Panc1 (cell line): ENCODE measurements at regions not wholly inside any gene's neighbourhood (a gene's known extent, or its start where the extent isn't known, plus 50 kb on each side); places are given as distances from the start of the nearest gene placed in this dataset.
"Not testable (repeated sequence)": the region's sequence is repeated elsewhere in the genome, so short reads cannot be mapped to it uniquely, and the experiment has no call there.

Experiments
- ATAC-seq: fragments of 200-7000 bp; cut with Tn5 transposase; 2 replicates; pipeline ENCODE4 v1.9.1; 2020; ENCODE audit warnings: mild to moderate bottlenecking, moderate library complexity
- BruUV-seq: library from RNA; stranded (reverse); fragments of 400-500 nt; replicated peaks from 2 replicates; lab custom pipeline; 2021; lab: Mats Ljungman, UMichigan
- CTCF ChIA-PET: fragments of 300-600 bp; sonication (Branson Sonifier 250); formaldehyde crosslinking; loops from one replicate; lab custom pipeline; 2022; ENCODE audit warnings: antibody characterized with exemption; lab: Charles Lee
- POLR2A ChIA-PET: fragments of 300-600 bp; sonication (Branson Sonifier 250); formaldehyde crosslinking; loops from one replicate; lab custom pipeline; 2022; ENCODE audit warnings: antibody characterized with exemption; lab: Charles Lee
- DNase-seq: peaks from one replicate; pipeline ENCODE4 v3.0.0-alpha.2; 2010; ENCODE audit warnings: low read depth, low spot score
- H3K27ac ChIP-seq: 2 replicates; pipeline ENCODE4 v1.5.1; 2011; ENCODE audit warnings: mild to moderate bottlenecking, low read length, inconsistent platforms
- H3K27me3 ChIP-seq: fragments of 200-500 bp; sonication (Bioruptor generic); 2 replicates; pipeline ENCODE4 v1.6.0; 2014; ENCODE audit warnings: low read length, inconsistent platforms; ENCODE audit not compliant: control insufficient read depth, insufficient read depth
- H3K36me3 ChIP-seq: fragments of 200-500 bp; sonication (Bioruptor generic); 2 replicates; pipeline ENCODE4 v1.5.1; 2014; ENCODE audit warnings: inconsistent platforms, mild to moderate bottlenecking, low read length, moderate library complexity; ENCODE audit not compliant: control insufficient read depth, insufficient read depth
- H3K4me1 ChIP-seq: 2 replicates; pipeline ENCODE4 v1.5.1; 2011; ENCODE audit warnings: inconsistent platforms, mild to moderate bottlenecking, low read length, moderate library complexity; ENCODE audit not compliant: control insufficient read depth, insufficient read depth
- H3K4me3 ChIP-seq, 2 experiments: 2 replicates each; pipeline ENCODE4 v1.5.1; 2011 to 2012; ENCODE audit warnings: low read depth in 2 of 2, low read length in 2 of 2, mild to moderate bottlenecking in 2 of 2, inconsistent platforms in 1 of 2, moderate library complexity in 1 of 2
- H3K9me3 ChIP-seq: fragments of 200-500 bp; sonication (Bioruptor generic); 2 replicates; pipeline ENCODE4 v1.5.1; 2014; ENCODE audit warnings: low read depth, mild to moderate bottlenecking, inconsistent platforms, low read length, moderate library complexity; ENCODE audit not compliant: control insufficient read depth, insufficient read depth
- POLR2AphosphoS5 ChIP-seq: IDR thresholded peaks from 2 replicates; pipeline ENCODE4 v1.6.1; 2012; ENCODE audit warnings: mild to moderate bottlenecking, low read depth, low read length, moderate library complexity
- SIN3A ChIP-seq: IDR thresholded peaks from 2 replicates; pipeline ENCODE4 v1.6.1; 2012; ENCODE audit warnings: low read depth, mild to moderate bottlenecking, low read length, moderate library complexity, borderline replicate concordance; ENCODE audit not compliant: insufficient read depth
- TCF7L2 ChIP-seq: IDR thresholded peaks from 2 replicates; pipeline ENCODE4 v1.6.1; 2011; ENCODE audit warnings: mild to moderate bottlenecking, low read depth, low read length, inconsistent platforms
- in situ Hi-C: cut with HindIII; loops from 2 replicates; pipeline ENCODE4 v1.10.0; 2016; ENCODE audit warnings: low sequenced_read_pairs, low pct_unique_long_range_greater_than_20kb
- intact Hi-C: fragments of 100-400 bp; cut with micrococcal nuclease; formaldehyde crosslinking; loops from one replicate; pipeline ENCODE4 v1.10.0; 2022; ENCODE audit not compliant: unreplicated experiment
- TF ChIP-seq, protein P1 (sequence below): fragments of 450-650 bp; IDR thresholded peaks from 2 replicates; pipeline ENCODE4 v1.5.1; 2017; ENCODE audit warnings: mild to moderate bottlenecking
- TF ChIP-seq, protein P2 (sequence below), 2 experiments: IDR thresholded peaks; 2 replicates each; pipeline ENCODE4 v1.6.1; 2011 to 2012; ENCODE audit warnings: low read depth in 2 of 2, control low read depth in 1 of 2, low read length in 1 of 2, mild to moderate bottlenecking in 1 of 2, moderate library complexity in 1 of 2; ENCODE audit not compliant: insufficient read depth in 1 of 2

DNA sequence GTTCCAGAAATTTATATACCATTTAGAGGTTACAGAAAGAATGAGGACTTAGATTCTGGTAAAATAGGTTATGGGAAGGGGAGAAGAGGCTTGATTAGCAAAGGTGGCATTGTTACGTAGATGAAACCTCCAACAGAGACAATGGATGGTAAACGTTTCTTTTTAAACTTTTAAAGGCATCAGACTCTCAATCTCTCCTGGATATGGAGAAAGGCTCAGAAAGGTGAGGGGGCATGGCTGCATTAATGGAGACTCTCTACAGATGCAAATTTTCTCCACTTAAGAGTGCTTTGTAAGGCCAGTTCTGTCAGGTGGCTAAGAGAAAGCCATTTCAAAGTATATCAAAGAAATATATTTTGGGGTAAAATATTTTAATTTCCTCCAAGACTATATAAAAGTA lies 240.9 kb upstream of the PTER start:
- H3K27me3 ChIP-seq, result no peaks in the 10 kb centered on the region
- DNase-seq (no peak), ATAC-seq (no peak)
- no peak overlapping the region for H3K4me3 ChIP-seq
- H3K27ac ChIP-seq, result no peak overlapping the region
- no peaks in the 10 kb centered on the region for H3K9me3 ChIP-seq
- no TSS peak for BruUV-seq
- CTCF ChIA-PET, result no interaction called here
- intact Hi-C loops, result no loop called here
- in situ Hi-C loops, result no loop called here
- TF ChIP-seq POLR2AphosphoS5, result no peak
- no peak for TF ChIP-seq TCF7L2
- H3K36me3 ChIP-seq, result no peaks in the 10 kb centered on the region
- POLR2A ChIA-PET, result no interaction called here
- no peaks in the 10 kb centered on the region for H3K4me1 ChIP-seq

DNA sequence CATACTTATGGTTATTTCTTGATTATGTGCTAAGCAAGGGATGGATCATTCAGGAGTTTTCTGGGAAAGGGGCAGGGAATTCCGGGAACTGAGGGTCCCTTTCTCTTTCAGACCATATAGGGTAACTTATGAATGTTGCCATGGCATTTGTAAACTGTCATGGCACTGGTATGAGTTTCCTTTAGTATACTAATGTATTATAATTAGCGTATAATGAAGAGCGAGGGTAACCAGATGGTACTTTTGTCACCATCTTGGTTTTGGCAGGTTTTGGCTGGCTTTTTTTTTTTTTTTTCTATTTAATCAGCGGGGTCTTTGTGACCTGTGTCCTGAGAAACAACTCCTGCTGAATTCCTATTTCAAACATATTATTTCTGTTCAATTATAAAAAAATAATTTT lies 237.6 kb upstream of the PTER start:
- Histone ChIP-seq H3K36me3 (no peaks in the 10 kb centered on the region), H3K27me3 (no peaks in the 10 kb centered on the region), H3K27ac (no peak overlapping the region), H3K4me3 (no peak overlapping the region), H3K9me3 (no peaks in the 10 kb centered on the region), H3K4me1 (no peaks in the 10 kb centered on the region)
- BruUV-seq, result no TSS peak
- ChIA-PET CTCF (no interaction called here), POLR2A (no interaction called here)
- in situ Hi-C loops (no loop called here), intact Hi-C loops (no loop called here)
- TF ChIP-seq, protein P1, sequence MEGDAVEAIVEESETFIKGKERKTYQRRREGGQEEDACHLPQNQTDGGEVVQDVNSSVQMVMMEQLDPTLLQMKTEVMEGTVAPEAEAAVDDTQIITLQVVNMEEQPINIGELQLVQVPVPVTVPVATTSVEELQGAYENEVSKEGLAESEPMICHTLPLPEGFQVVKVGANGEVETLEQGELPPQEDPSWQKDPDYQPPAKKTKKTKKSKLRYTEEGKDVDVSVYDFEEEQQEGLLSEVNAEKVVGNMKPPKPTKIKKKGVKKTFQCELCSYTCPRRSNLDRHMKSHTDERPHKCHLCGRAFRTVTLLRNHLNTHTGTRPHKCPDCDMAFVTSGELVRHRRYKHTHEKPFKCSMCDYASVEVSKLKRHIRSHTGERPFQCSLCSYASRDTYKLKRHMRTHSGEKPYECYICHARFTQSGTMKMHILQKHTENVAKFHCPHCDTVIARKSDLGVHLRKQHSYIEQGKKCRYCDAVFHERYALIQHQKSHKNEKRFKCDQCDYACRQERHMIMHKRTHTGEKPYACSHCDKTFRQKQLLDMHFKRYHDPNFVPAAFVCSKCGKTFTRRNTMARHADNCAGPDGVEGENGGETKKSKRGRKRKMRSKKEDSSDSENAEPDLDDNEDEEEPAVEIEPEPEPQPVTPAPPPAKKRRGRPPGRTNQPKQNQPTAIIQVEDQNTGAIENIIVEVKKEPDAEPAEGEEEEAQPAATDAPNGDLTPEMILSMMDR, result no peak
- no peak for ATAC-seq
- DNase-seq, result no peak

DNA sequence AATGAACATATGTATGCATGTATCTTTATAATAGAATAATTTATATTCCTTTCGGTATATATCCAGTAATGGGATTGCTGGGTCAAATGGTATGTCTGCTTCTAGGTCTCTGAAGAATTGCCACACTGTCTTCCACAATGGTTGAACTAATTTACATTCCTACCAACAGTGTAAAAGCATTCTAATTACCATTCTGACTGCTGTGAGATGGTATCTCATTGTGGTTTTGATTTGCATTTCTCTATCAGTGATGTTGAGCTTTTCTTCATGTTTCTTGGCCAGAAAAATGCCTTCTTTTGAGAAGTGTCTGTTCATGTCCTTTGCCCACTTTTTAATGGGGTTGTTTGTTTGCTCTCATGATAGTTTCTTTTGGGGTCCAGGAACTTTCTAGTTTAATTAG lies 213.2 kb upstream of the PTER start:
- intact Hi-C loops, in situ Hi-C loops, H3K27me3 ChIP-seq, ATAC-seq, H3K4me3 ChIP-seq, DNase-seq, H3K27ac ChIP-seq, H3K4me1 ChIP-seq, BruUV-seq, POLR2A ChIA-PET, H3K9me3 ChIP-seq, H3K36me3 ChIP-seq, CTCF ChIA-PET: not testable (repeated sequence)

DNA sequence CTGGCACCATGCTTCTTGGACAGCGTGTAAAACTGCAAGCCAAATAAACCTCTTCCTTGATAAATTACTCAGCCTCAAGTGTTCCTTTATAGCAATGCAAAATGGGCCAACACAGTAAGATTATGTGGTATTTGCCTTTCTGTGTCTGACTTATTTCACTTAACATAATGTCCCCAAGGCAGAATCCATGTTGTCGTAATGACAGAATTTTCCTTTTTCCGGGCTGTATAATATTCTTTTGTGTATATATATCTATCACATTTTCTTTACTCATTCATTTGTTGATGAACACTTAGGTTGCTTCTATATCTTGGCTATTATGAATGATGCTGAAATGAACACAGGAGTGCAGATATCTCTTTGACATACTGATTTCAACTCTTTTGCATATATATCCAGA lies 209.1 kb upstream of the PTER start:
- ChIA-PET POLR2A (no interaction called here), CTCF (no interaction called here)
- in situ Hi-C loops, result no loop called here
- BruUV-seq, result no TSS peak
- intact Hi-C loops, result no loop called here
- Histone ChIP-seq H3K9me3 (no peaks in the 10 kb centered on the region), H3K27me3 (no peaks in the 10 kb centered on the region), H3K4me3 (no peak overlapping the region), H3K4me1 (no peaks in the 10 kb centered on the region), H3K27ac (no peak overlapping the region), H3K36me3 (no peaks in the 10 kb centered on the region)
- DNase-seq (no peak), ATAC-seq (no peak)
- TF ChIP-seq, protein P2, sequence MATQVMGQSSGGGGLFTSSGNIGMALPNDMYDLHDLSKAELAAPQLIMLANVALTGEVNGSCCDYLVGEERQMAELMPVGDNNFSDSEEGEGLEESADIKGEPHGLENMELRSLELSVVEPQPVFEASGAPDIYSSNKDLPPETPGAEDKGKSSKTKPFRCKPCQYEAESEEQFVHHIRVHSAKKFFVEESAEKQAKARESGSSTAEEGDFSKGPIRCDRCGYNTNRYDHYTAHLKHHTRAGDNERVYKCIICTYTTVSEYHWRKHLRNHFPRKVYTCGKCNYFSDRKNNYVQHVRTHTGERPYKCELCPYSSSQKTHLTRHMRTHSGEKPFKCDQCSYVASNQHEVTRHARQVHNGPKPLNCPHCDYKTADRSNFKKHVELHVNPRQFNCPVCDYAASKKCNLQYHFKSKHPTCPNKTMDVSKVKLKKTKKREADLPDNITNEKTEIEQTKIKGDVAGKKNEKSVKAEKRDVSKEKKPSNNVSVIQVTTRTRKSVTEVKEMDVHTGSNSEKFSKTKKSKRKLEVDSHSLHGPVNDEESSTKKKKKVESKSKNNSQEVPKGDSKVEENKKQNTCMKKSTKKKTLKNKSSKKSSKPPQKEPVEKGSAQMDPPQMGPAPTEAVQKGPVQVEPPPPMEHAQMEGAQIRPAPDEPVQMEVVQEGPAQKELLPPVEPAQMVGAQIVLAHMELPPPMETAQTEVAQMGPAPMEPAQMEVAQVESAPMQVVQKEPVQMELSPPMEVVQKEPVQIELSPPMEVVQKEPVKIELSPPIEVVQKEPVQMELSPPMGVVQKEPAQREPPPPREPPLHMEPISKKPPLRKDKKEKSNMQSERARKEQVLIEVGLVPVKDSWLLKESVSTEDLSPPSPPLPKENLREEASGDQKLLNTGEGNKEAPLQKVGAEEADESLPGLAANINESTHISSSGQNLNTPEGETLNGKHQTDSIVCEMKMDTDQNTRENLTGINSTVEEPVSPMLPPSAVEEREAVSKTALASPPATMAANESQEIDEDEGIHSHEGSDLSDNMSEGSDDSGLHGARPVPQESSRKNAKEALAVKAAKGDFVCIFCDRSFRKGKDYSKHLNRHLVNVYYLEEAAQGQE (IDR thresholded peaks at IDR 0.05; ENCODE audit: insufficient read depth in 1 of 2, low read depth in 2 of 2, low read length in 1 of 2), result no peak
- TF ChIP-seq, protein P1, result no peak
- TF ChIP-seq POLR2AphosphoS5 (no peak), TCF7L2 (no peak), SIN3A (no peak)
